ENCODE measurements at regions not wholly inside any gene's neighbourhood (a gene's known extent, or its start where the extent isn't known, plus 50 kb on each side); places are given as distances from the start of the nearest gene placed in this dataset.

GRCh38 chr7:27032839-27033238 lies 63.0 kb downstream of the HOXA1 start:
- Histone ChIP-seq H3K4me3 (ENCODE audit: low read depth, low read length) (no peak overlapping the region), H3K9me3 (ENCODE audit: severe bottlenecking) (no peaks in the 10 kb centered on the region), H3K27ac (no peak overlapping the region), H3K27me3 (ENCODE audit: insufficient read depth, low read depth, severe bottlenecking) (peaks cover 7% of the 10 kb centered on the region), H3K36me3 (no peaks in the 10 kb centered on the region)
- no peak for TF ChIP-seq CTCF (IDR thresholded peaks at IDR 0.05; ENCODE audit: low read depth, low read length)
- no peak for DNase-seq

GRCh38 chr7:27031289-27032172 lies 64.3 kb downstream of the HOXA1 start:
- no peak overlapping the region for H3K27ac ChIP-seq
- no peak for TF ChIP-seq CTCF (IDR thresholded peaks at IDR 0.05; ENCODE audit: low read depth, low read length)
- no peaks in the 10 kb centered on the region for H3K9me3 ChIP-seq (ENCODE audit: severe bottlenecking)
- no peaks in the 10 kb centered on the region for H3K36me3 ChIP-seq
- H3K4me3 ChIP-seq (ENCODE audit: low read depth, low read length), result no peak overlapping the region
- no peak for DNase-seq
- H3K27me3 ChIP-seq (ENCODE audit: insufficient read depth, low read depth, severe bottlenecking), result peaks cover 13% of the 10 kb centered on the region

GRCh38 chr7:27030393-27031050 lies 65.3 kb downstream of the HOXA1 start:
- TF ChIP-seq CTCF (IDR thresholded peaks at IDR 0.05; ENCODE audit: low read depth, low read length), result no peak
- Histone ChIP-seq H3K27me3 (ENCODE audit: insufficient read depth, low read depth, severe bottlenecking) (peaks cover 13% of the 10 kb centered on the region), H3K27ac (no peak overlapping the region), H3K9me3 (ENCODE audit: severe bottlenecking) (no peaks in the 10 kb centered on the region), H3K4me3 (ENCODE audit: low read depth, low read length) (no peak overlapping the region), H3K36me3 (no peaks in the 10 kb centered on the region)
- no peak for DNase-seq

GRCh38 chr7:27025270-27025669 lies 70.5 kb downstream of the HOXA1 start:
- H3K36me3 ChIP-seq, result no peaks in the 10 kb centered on the region
- DNase-seq, result no peak
- H3K27me3 ChIP-seq (ENCODE audit: insufficient read depth, low read depth, severe bottlenecking), result peaks cover 15% of the 10 kb centered on the region
- H3K9me3 ChIP-seq (ENCODE audit: severe bottlenecking), result no peaks in the 10 kb centered on the region
- H3K27ac ChIP-seq, result no peak overlapping the region
- no peak for TF ChIP-seq CTCF (IDR thresholded peaks at IDR 0.05; ENCODE audit: low read depth, low read length)
- H3K4me3 ChIP-seq (ENCODE audit: low read depth, low read length), result no peak overlapping the region

GRCh38 chr7:27010068-27010467 lies 85.7 kb downstream of the HOXA1 start:
- Histone ChIP-seq H3K9me3 (ENCODE audit: severe bottlenecking) (peaks cover 21% of the 10 kb centered on the region), H3K4me3 (ENCODE audit: low read depth, low read length) (no peak overlapping the region), H3K36me3 (no peaks in the 10 kb centered on the region), H3K27me3 (ENCODE audit: insufficient read depth, low read depth, severe bottlenecking) (no peaks in the 10 kb centered on the region), H3K27ac (no peak overlapping the region)
- TF ChIP-seq CTCF (IDR thresholded peaks at IDR 0.05; ENCODE audit: low read depth, low read length), result no peak
- no peak for DNase-seq
